Gastroesophageal sphincter (tissue), 3 donors: ENCODE measurements at regions not wholly inside any gene's neighbourhood (a gene's known extent, or its start where the extent isn't known, plus 50 kb on each side); places are given as distances from the start of the nearest gene placed in this dataset.
"Not testable (repeated sequence)": the region's sequence is repeated elsewhere in the genome, so short reads cannot be mapped to it uniquely, and the experiment has no call there.

Experiments
- EP300 ChIP-seq: sonication (generic); formaldehyde crosslinking; IDR thresholded peaks from one replicate; pipeline ENCODE4 v1.6.1; 2017; ENCODE audit warnings: antibody characterized with exemption, mild to moderate bottlenecking
- POLR2A ChIP-seq, 2 donors: fragments of 450-650 bp; IDR thresholded peaks; one replicate each; pipeline ENCODE4 v1.6.1; 2017; ENCODE audit warnings: antibody characterized with exemption in 2 of 2, mild to moderate bottlenecking in 2 of 2, moderate library complexity in 1 of 2
- POLR2AphosphoS5 ChIP-seq: sonication (generic); formaldehyde crosslinking; IDR thresholded peaks from one replicate; pipeline ENCODE4 v1.6.1; 2017; ENCODE audit warnings: antibody characterized with exemption
- TF ChIP-seq, protein P1 (sequence below), 4 experiments: fragments of 200-600 bp in 2 of 4; fragments of 450-650 bp in 2 of 4; sonication (generic) in 1 of 4; IDR thresholded peaks; one replicate each; pipeline ENCODE4 v1.5.1; 2017 to 2019; ENCODE audit warnings: antibody characterized with exemption in 4 of 4, mild to moderate bottlenecking in 2 of 4, moderate library complexity in 2 of 4

DNA sequence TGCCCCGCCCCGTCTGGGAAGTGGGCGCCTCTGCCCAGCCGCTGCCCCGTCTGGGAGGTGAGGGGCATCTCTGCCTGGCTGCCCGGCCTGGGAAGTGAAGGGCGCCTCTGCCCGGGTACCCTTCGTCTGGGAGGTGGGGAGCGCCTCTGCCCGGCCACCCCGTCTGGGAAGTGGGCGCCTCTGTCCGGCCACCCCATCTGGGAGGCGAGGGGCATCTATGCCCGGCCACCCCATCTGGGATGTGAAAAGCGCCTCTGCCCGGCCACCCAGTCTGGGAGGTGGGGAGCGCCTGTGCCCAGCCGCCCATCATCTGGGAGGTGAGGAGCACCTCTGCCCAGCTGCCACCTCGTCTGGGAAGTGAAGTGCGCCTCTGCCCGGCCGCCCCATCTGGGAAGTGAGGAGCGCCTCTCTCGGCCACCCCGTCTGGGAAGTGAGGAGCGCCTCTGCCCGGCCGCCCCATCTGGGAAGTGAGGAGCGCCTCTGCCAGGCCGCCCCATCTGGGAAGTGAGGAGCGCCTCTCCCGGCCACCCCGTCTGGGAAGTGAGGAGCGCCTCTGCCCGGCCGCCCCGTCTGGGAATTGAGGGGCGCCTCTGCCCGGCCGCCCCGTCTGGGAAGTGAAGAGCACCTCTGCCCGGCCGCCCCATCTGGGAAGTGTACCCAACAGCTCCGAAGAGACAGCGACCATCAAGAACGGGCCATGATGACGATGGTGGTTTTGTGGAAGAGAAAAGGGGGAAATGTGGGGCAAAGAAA lies 58.3 kb upstream of the PARP8 start:
- not testable (repeated sequence) for TF ChIP-seq POLR2A (IDR thresholded peaks at IDR 0.05); POLR2AphosphoS5; EP300
- TF ChIP-seq, protein P1, sequence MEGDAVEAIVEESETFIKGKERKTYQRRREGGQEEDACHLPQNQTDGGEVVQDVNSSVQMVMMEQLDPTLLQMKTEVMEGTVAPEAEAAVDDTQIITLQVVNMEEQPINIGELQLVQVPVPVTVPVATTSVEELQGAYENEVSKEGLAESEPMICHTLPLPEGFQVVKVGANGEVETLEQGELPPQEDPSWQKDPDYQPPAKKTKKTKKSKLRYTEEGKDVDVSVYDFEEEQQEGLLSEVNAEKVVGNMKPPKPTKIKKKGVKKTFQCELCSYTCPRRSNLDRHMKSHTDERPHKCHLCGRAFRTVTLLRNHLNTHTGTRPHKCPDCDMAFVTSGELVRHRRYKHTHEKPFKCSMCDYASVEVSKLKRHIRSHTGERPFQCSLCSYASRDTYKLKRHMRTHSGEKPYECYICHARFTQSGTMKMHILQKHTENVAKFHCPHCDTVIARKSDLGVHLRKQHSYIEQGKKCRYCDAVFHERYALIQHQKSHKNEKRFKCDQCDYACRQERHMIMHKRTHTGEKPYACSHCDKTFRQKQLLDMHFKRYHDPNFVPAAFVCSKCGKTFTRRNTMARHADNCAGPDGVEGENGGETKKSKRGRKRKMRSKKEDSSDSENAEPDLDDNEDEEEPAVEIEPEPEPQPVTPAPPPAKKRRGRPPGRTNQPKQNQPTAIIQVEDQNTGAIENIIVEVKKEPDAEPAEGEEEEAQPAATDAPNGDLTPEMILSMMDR (IDR thresholded peaks at IDR 0.05): not testable (repeated sequence)
